Stimulated activated memory B cell treated with anti-CD40 and anti-IgM and Interleukin-4, amounts not matched to agents 10 μg/mL and 1 μg/mL and 100 μg/mL, for 72 hours (primary cell): ENCODE measurements at regions not wholly inside any gene's neighbourhood (a gene's known extent, or its start where the extent isn't known, plus 50 kb on each side); places are given as distances from the start of the nearest gene placed in this dataset.
"Not testable (repeated sequence)": the region's sequence is repeated elsewhere in the genome, so short reads cannot be mapped to it uniquely, and the experiment has no call there.

Experiments used
- ATAC-seq: fragments of 150-1000 bp; cut with Tn5 transposase; 2 replicates; pipeline ENCODE4 v1.10.0; 2021
- H3K27ac Mint-ChIP-seq: one replicate; pipeline ENCODE4 v1.8.0; 2022; ENCODE audit warnings: mild to moderate bottlenecking, mixed read lengths
- H3K27me3 Mint-ChIP-seq: one replicate; pipeline ENCODE4 v1.8.0; 2022; ENCODE audit warnings: mixed read lengths
- H3K36me3 Mint-ChIP-seq: one replicate; pipeline ENCODE4 v1.8.0; 2022; ENCODE audit warnings: mixed read lengths
- H3K4me1 Mint-ChIP-seq: one replicate; pipeline ENCODE4 v1.8.0; 2022; ENCODE audit warnings: mixed read lengths
- H3K4me3 Mint-ChIP-seq: one replicate; pipeline ENCODE4 v1.8.0; 2022; ENCODE audit warnings: mild to moderate bottlenecking, moderate library complexity, mixed read lengths
- H3K9me3 Mint-ChIP-seq: one replicate; pipeline ENCODE4 v1.8.0; 2022; ENCODE audit warnings: mixed read lengths

DNA sequence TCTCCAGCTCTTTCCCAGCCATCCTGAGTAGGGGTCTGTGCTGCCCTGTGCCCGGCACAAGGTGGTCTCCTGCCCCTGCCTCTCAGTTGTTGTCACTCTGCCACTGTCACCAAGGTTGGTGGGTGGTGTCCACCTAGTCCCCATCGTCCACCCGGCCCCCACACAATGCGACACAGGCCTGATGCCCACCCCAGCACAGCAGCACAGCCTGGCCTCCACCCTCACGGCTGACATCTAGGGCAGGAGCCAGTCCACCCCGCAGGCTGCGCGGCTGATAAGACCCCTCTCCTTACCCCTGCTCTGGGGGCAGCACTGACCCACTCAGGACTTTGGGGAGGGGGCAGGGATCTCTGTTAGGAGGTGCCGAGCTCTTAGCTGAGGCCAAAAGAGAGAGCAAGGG is 198.3 kb downstream of the LIPI start:
- no peaks in the 10 kb centered on the region for H3K9me3 Mint-ChIP-seq
- H3K4me3 Mint-ChIP-seq = no peak overlapping the region
- no peaks in the 10 kb centered on the region for H3K4me1 Mint-ChIP-seq
- H3K27me3 Mint-ChIP-seq = peaks cover 10% of the 10 kb centered on the region
- H3K36me3 Mint-ChIP-seq = no peaks in the 10 kb centered on the region
- ATAC-seq = no peak
- H3K27ac Mint-ChIP-seq = no peak overlapping the region

DNA sequence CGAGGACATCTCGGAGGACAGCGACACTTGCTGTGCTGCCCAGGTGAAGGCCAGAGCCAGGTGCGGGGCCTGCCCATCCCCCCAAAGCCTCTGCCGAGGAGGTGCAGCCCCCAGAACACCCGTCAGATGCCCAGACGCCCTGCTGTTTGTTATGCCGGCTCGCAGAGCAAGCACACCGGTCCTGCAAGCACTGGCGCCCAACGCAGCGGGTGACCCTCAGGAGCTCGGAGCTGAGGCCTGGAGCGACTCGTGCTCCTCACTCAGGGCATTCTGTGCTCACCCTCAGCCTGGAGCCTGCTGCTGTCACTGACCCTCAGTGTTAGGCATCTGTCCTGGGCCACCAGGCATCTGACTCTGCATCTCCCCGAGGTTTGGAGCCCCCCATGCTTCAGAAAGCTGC is 199.0 kb downstream of the LIPI start:
- not testable (repeated sequence) for H3K4me1 Mint-ChIP-seq, H3K9me3 Mint-ChIP-seq, ATAC-seq, H3K27ac Mint-ChIP-seq, H3K4me3 Mint-ChIP-seq, H3K27me3 Mint-ChIP-seq, H3K36me3 Mint-ChIP-seq

DNA sequence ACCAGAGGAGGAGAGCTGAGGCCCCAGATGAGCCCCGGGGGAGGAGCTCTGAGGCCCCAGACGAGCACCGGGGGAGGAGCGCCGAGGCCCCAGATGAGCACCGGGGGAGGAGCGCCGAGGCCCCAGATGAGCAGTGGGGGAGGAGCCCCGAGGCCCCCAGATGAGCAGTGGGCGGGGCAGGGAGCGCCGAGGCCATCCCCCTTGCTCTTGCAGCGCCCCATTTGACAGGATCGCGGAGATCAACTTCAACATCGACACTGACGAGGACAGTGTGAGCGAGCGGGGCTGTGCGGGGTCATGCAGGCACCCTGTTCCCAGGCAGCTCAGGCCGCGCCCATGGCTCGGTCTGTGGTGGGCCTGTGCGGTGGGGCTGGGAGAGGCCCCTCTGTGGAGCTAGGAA is 199.6 kb downstream of the LIPI start:
- not testable (repeated sequence) for H3K27ac Mint-ChIP-seq

DNA sequence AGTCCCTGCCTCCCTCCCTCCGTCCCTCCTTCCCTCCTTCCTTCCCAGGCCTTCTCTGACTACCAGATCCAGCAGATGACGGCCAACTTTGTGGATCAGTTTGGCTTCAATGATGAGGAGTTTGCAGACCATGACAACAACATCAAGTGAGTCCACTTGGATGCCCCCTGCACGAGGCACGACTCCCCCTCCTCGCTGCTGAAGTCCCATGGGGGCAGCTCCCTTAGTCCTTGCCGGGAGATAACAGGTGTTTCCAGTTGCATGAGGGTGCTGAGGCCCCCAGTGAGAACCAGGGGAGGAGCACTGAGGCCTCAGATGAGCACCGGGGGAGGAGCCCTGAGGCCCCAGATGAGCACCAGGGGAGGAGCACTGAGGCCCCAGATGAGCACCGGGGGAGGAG is 200.0 kb downstream of the LIPI start:
- no peak for ATAC-seq
- Mint-ChIP-seq H3K4me1 (no peaks in the 10 kb centered on the region), H3K27me3 (peaks cover 10% of the 10 kb centered on the region), H3K27ac (no peak overlapping the region), H3K9me3 (no peaks in the 10 kb centered on the region), H3K36me3 (no peaks in the 10 kb centered on the region), H3K4me3 (no peak overlapping the region)

More for the DNA sequence above, 199.6 kb downstream of the LIPI start:
- H3K36me3 Mint-ChIP-seq, H3K4me3 Mint-ChIP-seq, H3K4me1 Mint-ChIP-seq, H3K9me3 Mint-ChIP-seq, H3K27me3 Mint-ChIP-seq, ATAC-seq: not testable (repeated sequence)

DNA sequence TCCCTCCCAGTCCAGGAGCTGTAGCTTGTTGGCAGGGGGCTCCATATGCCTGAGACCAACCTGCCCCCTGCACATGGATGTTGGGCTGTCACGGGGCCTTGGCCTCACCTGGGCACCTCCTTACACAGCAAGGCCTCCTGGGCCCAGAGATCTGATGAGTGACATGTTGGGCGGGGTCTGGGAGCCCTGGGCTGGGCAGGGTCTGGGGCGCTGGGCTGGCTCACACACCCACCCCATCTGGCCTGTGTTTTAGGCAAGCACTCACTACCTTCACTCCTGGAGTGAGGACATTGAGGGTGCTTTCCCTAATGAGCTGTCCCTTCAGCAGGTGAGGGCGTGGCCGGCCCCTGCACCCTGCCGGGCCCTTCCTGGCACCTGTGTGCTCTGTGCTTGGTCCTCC is 200.8 kb downstream of the LIPI start:
- not testable (repeated sequence) for H3K4me1 Mint-ChIP-seq, H3K4me3 Mint-ChIP-seq, H3K27ac Mint-ChIP-seq, H3K36me3 Mint-ChIP-seq, ATAC-seq, H3K27me3 Mint-ChIP-seq, H3K9me3 Mint-ChIP-seq

DNA sequence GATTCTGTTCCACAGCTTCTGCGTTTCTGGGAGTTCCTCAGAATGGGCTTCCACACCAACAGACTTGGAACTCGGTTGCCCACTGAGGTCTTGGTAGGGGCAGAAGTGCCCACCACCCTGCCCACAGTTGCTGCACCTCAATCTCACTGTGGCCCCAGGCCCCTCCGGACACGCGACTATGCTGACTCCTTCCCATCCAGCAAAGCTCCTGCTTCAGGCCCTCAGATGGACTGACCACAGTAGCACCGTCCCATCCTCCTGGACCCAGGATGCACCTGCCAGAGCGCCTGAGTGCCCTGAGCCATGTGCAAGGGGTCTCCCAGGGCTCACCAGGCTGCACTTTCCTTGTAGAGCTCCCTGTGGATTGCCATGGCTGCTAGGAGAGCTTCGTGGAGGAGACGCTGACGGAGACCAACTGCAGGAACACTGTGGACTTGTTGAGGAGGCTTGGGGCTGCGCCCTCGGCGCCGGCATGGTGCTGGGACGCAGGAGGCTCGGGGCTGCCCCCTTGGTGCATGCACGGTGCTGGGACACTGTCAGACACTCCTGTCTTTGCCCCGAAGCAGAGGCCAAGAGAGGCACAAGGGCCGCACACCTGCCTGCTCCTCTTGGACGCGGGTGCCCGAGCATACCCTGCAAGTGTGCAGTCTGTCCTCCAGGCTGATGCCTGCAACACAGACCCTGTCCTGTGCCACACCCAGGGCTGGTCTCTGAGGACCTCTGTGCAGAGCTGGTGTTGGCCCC is 201.3 kb downstream of the LIPI start:
- ATAC-seq, H3K27ac Mint-ChIP-seq, H3K9me3 Mint-ChIP-seq, H3K4me1 Mint-ChIP-seq, H3K27me3 Mint-ChIP-seq, H3K4me3 Mint-ChIP-seq, H3K36me3 Mint-ChIP-seq: not testable (repeated sequence)

DNA sequence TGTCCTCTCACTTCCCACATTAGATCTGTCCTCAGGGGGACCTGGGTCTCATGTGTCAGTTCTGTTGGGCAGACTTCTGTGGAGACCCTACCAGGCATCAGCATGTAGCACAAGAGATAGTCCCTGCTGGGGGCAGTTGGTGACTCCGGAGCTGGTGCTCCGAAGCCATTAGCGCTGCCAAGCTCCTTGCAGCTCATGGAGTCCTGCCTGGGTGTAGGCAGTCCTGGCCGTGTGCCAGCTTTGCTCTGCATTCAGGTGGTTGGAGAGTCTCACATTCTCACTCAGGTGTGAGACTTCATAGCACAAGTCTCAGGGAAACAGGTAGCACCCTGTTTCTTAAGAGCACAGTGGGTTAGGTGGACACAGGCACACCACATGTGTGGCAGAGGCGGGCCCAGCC is 202.3 kb downstream of the LIPI start:
- not testable (repeated sequence) for H3K36me3 Mint-ChIP-seq, H3K27ac Mint-ChIP-seq, H3K4me3 Mint-ChIP-seq, H3K4me1 Mint-ChIP-seq, H3K9me3 Mint-ChIP-seq, ATAC-seq
- peaks cover 11% of the 10 kb centered on the region for H3K27me3 Mint-ChIP-seq

DNA sequence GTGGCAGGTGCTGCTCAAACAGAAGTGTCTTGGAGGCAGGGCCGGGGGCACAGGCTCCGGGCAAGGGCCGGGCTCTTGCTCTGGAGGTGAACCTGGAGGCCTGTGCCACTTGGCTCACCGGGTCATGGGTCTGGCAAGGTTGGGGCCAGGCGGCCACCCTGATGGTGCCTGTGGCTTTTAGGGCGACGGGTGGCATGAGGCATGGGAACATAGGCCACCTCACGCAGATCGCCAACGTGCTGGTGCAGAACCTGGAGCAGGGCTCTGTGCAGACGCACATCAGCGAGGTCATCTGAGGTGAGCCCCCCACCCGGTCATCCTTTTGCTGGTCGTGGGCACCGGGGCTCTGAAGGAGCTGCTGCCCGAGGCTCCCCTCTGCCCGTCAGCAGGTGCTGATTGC is 202.7 kb downstream of the LIPI start:
- not testable (repeated sequence) for H3K36me3 Mint-ChIP-seq, H3K27ac Mint-ChIP-seq, H3K9me3 Mint-ChIP-seq, H3K4me3 Mint-ChIP-seq, ATAC-seq, H3K4me1 Mint-ChIP-seq
- H3K27me3 Mint-ChIP-seq = peaks cover 16% of the 10 kb centered on the region

DNA sequence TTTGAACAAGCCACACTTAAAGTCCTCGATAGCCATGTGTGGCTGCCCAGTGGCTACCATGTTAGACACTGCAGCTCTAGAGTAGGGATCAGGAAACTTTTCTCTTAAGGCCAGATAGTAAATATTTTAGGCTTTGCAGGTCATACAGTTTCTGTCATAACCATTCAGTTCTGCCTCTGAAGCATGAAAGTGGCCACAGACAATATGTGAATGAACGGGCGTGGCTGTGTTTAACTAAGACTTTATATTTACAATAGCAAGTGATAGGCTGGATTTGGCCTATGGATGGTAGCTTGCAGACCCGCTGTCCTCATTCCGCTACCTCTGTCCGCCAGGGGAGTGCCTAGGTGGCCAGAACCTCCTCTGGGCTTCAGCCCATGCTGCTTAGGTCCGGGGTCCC is 204.6 kb downstream of the LIPI start:
- peaks cover 17% of the 10 kb centered on the region for H3K27me3 Mint-ChIP-seq
- not testable (repeated sequence) for H3K36me3 Mint-ChIP-seq, H3K9me3 Mint-ChIP-seq, H3K27ac Mint-ChIP-seq, H3K4me1 Mint-ChIP-seq, H3K4me3 Mint-ChIP-seq, ATAC-seq

DNA sequence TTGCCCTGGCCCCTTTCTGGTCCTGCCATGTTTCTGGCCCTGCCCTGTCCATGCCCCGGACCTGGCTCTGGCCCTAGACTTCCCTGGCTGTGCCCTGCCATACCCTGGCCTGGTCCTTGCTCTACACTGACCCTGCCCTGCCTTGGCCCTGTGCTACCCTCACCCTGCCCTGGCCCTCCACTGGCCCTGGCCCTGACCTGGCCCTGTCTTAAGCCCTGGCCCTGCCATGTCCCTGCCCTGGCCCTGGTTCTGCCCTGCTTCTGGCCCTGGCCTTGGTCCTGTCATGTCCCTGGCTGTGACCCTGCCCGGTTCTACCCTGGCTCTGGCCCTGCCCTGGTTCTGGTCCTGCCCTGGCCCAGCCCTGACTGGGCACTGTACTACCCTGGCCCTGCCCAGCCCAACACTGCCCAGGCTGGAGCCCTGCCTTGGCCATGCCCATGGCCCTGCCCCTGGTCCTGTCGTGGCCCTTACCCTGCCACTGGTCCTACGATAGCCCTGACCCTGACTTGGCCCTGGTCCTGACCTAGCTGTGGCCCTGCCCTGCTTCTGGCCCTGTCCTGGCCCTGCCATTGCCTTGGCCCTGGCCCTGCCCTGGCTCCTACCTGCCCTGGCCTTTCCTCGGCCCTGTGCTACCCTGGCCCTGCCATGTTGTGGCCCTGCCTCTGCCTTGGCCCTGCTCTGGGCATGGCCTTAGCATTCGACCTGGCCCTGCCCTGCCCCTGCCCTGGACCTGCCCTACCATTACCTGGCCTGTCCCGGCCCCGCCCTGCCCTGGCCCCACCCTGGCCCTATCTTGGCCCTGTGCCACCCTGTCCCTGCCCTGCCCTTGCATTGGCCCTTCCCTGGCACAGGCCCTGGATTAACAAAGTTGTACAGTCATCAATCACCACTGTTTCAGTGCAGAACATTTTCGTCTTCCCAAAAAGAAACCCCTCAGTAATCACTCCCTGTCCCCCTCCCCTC is 223.5 kb downstream of the LIPI start:
- H3K4me1 Mint-ChIP-seq, H3K9me3 Mint-ChIP-seq, H3K4me3 Mint-ChIP-seq, H3K36me3 Mint-ChIP-seq, H3K27ac Mint-ChIP-seq, H3K27me3 Mint-ChIP-seq: not testable (repeated sequence)
- peak; percentile 51 for ATAC-seq

DNA sequence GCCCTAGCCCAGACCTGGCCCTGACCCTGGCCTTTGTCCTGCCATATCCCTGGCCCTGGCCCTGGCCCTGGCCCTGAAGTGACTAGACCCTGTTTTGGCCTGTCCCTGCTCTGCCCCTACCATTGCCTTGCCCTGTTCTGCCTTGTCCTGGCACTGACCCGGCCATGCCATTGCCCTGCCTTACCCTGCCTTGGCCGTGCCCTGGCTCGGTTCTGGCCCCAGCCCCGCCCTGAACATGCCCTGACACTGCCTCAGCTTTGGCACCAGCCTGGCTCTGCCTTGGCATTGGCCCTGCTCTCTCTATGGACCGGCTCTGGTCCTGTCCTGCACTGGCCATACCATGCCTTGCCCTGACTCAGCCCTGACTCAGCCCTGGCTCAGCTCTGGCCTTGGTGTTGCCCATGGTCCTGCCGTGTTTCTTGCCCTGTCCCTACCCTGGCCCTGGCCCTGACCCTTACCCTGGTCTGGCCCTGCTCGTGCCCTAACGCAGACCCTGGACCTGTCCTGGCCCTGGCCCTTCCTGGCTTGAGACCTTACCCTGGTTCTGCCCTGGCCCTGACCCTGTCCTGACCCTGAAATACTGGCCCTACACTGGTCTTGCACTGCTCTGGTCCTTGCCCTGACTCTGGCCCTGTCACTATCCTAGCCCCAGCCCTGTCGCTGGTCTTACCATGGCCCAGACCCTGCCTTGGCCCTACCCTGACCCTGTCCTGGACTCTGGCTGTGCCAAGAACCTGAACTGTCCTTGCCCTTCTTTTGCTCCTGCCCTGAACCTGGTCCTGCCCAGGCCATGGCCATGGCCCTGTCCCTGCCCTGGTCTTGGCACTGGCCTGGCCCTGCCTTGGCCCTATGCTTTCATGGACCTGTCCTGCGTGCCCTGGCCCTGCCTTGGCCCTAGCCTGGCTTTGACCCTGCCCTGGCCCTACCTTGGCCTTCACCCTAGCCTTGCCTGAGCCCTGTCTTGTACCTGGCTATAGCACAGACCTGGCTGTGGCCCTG is 224.6 kb downstream of the LIPI start:
- not testable (repeated sequence) for H3K4me3 Mint-ChIP-seq, H3K4me1 Mint-ChIP-seq, H3K9me3 Mint-ChIP-seq, H3K27ac Mint-ChIP-seq, H3K36me3 Mint-ChIP-seq, H3K27me3 Mint-ChIP-seq
- peak; percentile 31 for ATAC-seq

DNA sequence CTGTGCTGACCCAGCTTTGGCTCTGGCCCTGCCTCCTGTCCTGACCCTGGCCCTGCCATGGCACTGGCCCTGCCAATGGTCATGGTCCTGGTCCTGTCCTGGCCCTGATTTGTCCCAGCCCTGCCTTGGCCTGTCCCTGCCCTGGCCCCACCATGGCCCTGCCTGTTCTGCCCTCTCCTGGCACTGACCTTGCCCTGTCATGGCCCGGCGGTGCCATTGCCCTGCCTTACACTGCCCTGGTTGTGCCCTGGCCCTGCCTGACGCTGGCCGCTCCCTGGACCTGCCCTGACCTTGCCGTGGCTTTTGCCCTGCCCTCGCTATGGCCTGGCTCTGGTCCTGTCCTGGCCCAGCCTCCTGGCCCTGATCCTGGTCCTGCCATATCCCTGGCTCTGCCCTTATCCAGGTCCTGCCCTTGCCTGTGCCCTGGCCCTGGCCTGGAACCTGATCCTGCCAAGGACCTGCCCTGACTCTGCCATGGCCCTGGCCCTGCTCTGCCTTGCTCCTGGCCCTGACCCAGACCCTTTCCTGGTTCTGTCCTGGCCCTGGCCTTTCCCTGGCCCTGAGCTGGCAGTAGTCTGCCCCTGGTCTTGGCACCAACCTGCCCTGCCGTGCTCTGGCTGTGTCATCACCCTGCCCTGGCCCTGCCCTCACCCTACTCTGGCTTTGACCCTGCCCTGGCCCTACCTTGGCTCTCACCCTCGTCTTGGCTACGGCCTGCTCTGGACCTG is 225.5 kb downstream of the LIPI start:
- H3K36me3 Mint-ChIP-seq, H3K27me3 Mint-ChIP-seq, H3K27ac Mint-ChIP-seq, H3K4me1 Mint-ChIP-seq, H3K9me3 Mint-ChIP-seq, H3K4me3 Mint-ChIP-seq: not testable (repeated sequence)
- ATAC-seq = peak; percentile 22

DNA sequence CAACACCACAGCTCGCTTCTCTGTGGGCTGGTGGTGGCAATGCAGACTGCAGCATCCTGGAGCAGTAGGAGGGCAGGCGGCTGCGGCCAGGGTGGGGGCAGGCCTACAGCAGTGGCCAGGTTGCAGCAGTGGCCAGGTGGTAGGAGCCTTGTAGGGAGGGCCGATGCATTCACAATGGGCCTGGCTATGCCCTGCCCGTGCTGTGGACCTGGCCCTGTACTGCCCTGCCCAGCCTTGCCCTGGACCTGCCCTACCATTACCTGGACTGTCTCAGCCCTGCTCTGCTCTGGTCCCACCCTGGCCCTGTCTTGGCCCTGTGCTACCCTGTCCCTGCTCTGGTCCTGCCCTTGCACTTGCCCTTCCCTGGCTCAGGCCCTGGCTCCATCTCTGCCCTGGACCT is 226.0 kb downstream of the LIPI start:
- H3K9me3 Mint-ChIP-seq, H3K36me3 Mint-ChIP-seq, H3K4me3 Mint-ChIP-seq, H3K27ac Mint-ChIP-seq, H3K27me3 Mint-ChIP-seq, ATAC-seq, H3K4me1 Mint-ChIP-seq: not testable (repeated sequence)

DNA sequence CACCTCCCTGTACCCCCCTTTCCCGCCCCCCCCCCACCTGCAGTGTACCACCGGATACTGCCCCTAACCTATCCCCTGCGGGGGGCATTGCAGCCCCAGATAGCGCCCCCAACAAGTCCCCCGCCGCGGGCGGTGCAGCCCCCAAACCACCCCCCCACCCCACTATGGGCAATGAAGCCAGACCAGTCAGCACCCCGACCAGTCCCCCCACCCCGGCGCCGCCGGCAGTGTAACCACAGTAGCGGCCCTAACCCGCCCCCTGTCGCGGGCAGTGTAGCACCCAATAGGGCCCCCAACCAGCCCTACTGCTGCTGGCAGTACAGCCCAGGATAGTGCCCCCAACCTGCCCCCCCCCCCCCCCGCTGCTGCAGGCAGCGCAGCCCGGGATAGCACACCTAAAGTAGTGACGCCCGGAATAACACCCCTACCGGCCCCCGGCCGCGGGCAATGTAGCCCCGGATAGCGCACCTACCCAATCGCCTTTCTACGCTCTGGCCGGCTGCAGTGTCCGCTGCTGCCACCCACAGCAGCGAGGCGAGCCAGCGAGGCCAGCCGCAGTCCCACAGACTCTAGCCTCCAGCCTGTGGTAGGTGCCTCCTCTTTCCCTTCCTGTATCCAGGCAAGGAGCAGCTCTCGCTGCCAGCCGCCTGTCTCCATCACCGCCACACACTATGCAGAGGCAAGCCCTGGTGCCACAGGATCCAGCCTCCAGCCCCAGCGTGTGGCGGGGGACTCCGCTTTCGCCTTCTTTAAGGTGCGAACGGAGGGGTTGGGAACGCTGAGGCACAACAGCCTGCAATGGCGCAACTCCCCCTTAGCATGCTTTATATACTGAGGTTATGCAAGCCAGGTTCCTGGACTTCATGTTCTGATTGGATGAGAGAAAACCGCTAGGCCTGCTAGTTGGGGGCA is 229.3 kb downstream of the LIPI start:
- H3K36me3 Mint-ChIP-seq, ATAC-seq: not testable (repeated sequence)

More for the DNA sequence above, 229.3 kb downstream of the LIPI start:
- not testable (repeated sequence) for H3K27me3 Mint-ChIP-seq, H3K9me3 Mint-ChIP-seq, H3K27ac Mint-ChIP-seq, H3K4me1 Mint-ChIP-seq
- H3K4me3 Mint-ChIP-seq = peak overlapping the region; percentile 12
